ENCODE measurements at regions not wholly inside any gene's neighbourhood (a gene's known extent, or its start where the extent isn't known, plus 50 kb on each side); places are given as distances from the start of the nearest gene placed in this dataset.

DNA sequence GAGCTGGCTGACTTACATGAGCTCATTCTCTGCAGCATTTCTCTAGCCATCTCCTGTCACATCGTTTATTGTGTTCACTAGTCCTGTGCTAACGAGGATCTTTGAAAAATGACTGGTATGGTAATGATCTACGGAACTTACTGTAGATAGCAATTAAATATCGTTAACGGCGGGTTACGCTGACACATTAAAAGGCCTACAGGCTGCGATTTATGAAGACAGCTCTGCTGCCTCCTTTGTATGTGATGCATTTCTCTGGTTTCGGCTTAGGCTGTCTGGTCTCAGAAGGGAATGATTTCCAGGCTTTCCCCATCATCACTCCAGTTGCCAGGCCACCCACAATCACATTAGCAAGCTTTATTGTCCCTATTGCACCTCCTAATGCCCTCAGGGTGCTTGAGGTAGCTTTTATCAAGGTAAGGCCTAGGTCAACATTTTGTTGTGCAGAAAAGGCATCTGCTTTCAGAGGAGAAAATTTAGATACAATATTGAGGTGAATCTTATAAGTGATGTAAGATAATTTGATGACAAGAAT, 284.4 kb downstream of the SOX11 start:
- no peak for DNase-seq
- TF ChIP-seq, protein P1, sequence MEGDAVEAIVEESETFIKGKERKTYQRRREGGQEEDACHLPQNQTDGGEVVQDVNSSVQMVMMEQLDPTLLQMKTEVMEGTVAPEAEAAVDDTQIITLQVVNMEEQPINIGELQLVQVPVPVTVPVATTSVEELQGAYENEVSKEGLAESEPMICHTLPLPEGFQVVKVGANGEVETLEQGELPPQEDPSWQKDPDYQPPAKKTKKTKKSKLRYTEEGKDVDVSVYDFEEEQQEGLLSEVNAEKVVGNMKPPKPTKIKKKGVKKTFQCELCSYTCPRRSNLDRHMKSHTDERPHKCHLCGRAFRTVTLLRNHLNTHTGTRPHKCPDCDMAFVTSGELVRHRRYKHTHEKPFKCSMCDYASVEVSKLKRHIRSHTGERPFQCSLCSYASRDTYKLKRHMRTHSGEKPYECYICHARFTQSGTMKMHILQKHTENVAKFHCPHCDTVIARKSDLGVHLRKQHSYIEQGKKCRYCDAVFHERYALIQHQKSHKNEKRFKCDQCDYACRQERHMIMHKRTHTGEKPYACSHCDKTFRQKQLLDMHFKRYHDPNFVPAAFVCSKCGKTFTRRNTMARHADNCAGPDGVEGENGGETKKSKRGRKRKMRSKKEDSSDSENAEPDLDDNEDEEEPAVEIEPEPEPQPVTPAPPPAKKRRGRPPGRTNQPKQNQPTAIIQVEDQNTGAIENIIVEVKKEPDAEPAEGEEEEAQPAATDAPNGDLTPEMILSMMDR (IDR thresholded peaks at IDR 0.05): no peak
- Mint-ChIP-seq H3K9me3 (no peaks in the 10 kb centered on the region), H3K27ac (no peak overlapping the region), H3K27me3 (ENCODE audit: low read depth, poor library complexity) (peaks cover 12% of the 10 kb centered on the region), H3K4me3 (no peak overlapping the region), H3K36me3 (ENCODE audit: low read depth) (no peaks in the 10 kb centered on the region), H3K4me1 (peaks cover 70% of the 10 kb centered on the region)

DNA sequence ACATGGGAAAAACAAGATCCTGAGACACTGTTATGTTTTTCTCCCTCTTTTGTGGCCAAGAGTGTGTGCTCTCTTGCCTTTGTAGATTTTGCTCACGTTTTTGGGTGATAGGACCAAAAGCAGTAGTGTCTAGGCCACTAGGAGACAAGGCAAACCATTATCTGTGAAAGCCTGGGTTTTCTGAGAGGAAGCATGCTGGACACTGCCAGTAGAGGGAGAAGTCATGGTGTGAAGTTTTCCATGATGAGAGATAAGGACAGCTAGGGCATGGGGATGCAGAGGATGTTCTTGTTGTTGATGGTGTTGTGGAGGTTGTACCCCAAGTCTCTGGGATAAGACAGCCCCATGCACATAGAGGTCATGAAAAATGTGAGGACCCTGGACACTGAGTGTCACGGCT, 285.3 kb downstream of the SOX11 start:
- Mint-ChIP-seq H3K9me3 (no peaks in the 10 kb centered on the region), H3K27me3 (ENCODE audit: low read depth, poor library complexity) (peaks cover 12% of the 10 kb centered on the region), H3K4me3 (no peak overlapping the region), H3K36me3 (ENCODE audit: low read depth) (no peaks in the 10 kb centered on the region), H3K4me1 (peaks cover 74% of the 10 kb centered on the region), H3K27ac (no peak overlapping the region)
- no peak for DNase-seq
- TF ChIP-seq, protein P1 (IDR thresholded peaks at IDR 0.05): no peak

- no peak for DNase-seq
- Mint-ChIP-seq H3K27me3 (ENCODE audit: low read depth, poor library complexity) (peaks cover 12% of the 10 kb centered on the region), H3K36me3 (ENCODE audit: low read depth) (no peaks in the 10 kb centered on the region), H3K4me1 (peaks cover 81% of the 10 kb centered on the region), H3K9me3 (no peaks in the 10 kb centered on the region), H3K4me3 (no peak overlapping the region), H3K27ac (no peak overlapping the region)
- TF ChIP-seq, protein P1 (IDR thresholded peaks at IDR 0.05): no peak
Measured at GRCh38 chr2:5978131-5978751, 286.1 kb downstream of the SOX11 start.

DNA sequence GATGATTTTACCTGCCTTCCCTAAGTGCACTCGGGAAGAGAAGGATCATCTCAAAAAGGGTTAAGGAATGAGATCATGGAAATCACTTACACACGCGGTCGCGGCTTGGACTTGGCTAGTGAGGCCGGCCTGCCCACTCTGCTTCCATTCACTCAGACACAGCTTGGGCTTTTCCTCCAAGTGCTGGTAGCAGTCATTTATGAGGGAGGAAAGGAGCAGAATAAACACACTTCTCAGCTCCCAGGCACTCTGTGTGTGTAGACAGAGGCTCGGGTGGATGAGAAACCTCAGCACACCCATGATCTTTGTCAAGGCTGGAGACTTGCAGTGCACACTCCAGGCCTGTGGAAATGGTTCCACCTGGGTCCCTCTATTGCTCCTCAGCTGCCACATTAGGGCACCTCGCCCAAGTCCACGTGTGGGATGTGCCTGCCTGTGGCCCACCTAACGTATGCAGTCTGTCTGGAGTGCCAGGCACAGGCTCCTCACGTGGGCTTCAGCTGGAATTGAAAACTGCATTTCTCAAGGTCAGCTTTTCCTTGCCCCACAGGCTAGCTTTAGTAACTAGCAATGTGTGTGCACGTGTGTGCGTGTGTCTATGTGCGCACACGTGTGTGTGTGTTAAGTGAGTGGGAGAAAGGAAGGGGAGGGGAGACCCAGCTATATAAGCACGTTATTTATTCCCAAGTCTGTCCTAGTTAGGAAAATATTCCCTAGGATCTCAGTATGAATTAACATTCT, 288.4 kb downstream of the SOX11 start:
- Mint-ChIP-seq H3K4me1 (peaks cover 82% of the 10 kb centered on the region), H3K27me3 (ENCODE audit: low read depth, poor library complexity) (peaks cover 9% of the 10 kb centered on the region), H3K9me3 (no peaks in the 10 kb centered on the region), H3K27ac (peak overlapping the region; percentile 98), H3K4me3 (peak overlapping the region; percentile 73), H3K36me3 (ENCODE audit: low read depth) (no peaks in the 10 kb centered on the region)
- TF ChIP-seq, protein P1 (IDR thresholded peaks at IDR 0.05): no peak
- DNase-seq: no peak

GRCh38 chr2:5982193-5982902, 290.2 kb downstream of the SOX11 start:
- TF ChIP-seq, protein P1 (IDR thresholded peaks at IDR 0.05): no peak
- DNase-seq: no peak
- H3K4me1 Mint-ChIP-seq: peaks cover 85% of the 10 kb centered on the region
- peak overlapping the region; percentile 73 for H3K4me3 Mint-ChIP-seq
- H3K36me3 Mint-ChIP-seq (ENCODE audit: low read depth): no peaks in the 10 kb centered on the region
- no peaks in the 10 kb centered on the region for H3K9me3 Mint-ChIP-seq
- peaks cover 9% of the 10 kb centered on the region for H3K27me3 Mint-ChIP-seq (ENCODE audit: low read depth, poor library complexity)
- H3K27ac Mint-ChIP-seq: peak overlapping the region; percentile 99
